ENCODE measurements at regions not wholly inside any gene's neighbourhood (a gene's known extent, or its start where the extent isn't known, plus 50 kb on each side); places are given as distances from the start of the nearest gene placed in this dataset.
"Not testable (repeated sequence)": the region's sequence is repeated elsewhere in the genome, so short reads cannot be mapped to it uniquely, and the experiment has no call there.

DNA sequence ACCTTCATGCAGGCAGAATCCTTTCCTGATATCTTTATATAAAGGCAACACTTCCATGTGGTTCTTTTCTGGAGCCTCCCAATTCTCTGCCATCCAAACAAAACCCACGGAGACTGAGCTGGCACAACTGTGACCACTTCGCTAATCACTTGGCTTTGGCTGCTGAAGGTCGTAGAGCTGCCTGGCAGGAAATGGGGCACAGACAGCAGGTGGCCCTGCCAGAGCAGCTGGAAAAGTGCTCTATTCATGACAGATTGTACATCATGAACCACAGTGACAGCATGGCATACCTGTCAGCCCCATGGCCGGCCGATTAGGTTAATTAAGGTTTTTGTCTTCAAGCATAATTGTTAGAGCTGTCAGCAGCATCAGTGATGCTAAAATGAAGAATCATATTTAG lies 141.9 kb upstream of the ANKRD55 start:
- ChIA-PET CTCF (no interaction called here), POLR2A (no interaction called here)
- no peaks in the 10 kb centered on the region for H3K27me3 Mint-ChIP-seq
- no peak overlapping the region for H3K27ac Mint-ChIP-seq
- peaks cover 20% of the 10 kb centered on the region for H3K9me3 Mint-ChIP-seq
- no peak for DNase-seq
- peaks cover 2% of the 10 kb centered on the region for H3K36me3 Mint-ChIP-seq (ENCODE audit: low read depth)
- H3K4me3 Mint-ChIP-seq = no peak overlapping the region
- no peaks in the 10 kb centered on the region for H3K4me1 Mint-ChIP-seq

DNA sequence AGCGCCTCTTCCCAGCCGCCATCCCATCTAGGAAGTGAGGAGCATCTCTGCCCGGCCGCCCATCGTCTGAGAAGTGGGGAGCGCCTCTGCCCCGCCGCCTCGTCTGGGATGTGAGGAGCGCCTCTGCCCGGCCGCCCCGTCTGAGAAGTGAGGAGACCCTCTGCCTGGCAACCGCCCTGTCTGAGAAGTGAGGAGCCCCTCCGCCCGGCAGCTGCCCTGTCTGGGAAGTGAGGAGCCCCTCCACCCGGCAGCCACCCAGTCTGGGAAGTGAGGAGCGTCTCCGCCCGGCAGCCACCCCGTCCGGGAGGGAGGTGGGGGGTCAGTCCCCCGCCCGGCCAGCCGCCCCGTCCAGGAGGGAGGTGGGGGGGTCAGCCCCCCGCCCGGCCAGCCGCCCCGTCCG lies 139.4 kb upstream of the ANKRD55 start:
- POLR2A ChIA-PET; CTCF ChIA-PET; DNase-seq; H3K27me3 Mint-ChIP-seq; H3K4me3 Mint-ChIP-seq; H3K36me3 Mint-ChIP-seq (ENCODE audit: low read depth); H3K4me1 Mint-ChIP-seq; H3K27ac Mint-ChIP-seq: not testable (repeated sequence)
- peaks cover 19% of the 10 kb centered on the region for H3K9me3 Mint-ChIP-seq

DNA sequence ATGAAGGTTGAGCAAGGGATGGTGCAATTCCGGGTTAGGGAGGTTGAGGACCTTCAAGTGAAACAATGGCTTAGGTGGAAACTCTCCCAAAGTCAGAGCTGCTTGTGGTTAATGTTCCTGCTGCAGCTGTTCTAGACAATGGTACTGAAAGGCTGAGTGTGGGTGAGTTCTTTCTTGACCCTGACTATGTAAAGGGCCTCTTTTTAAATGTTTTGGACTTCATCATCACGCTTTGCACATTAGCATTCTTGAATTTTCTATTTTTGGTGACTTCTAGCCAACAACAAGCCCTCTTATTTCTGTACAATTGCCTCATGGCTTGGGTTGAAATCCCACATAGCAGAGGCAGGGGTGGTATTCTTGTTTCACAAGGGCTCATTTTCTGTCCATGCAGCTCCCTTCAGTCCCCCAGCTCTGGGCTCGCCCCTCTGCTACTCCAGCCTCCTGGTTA lies 136.3 kb upstream of the ANKRD55 start:
- Mint-ChIP-seq H3K9me3 (peaks cover 5% of the 10 kb centered on the region), H3K4me3 (no peak overlapping the region), H3K27ac (no peak overlapping the region), H3K27me3 (no peaks in the 10 kb centered on the region), H3K4me1 (no peaks in the 10 kb centered on the region), H3K36me3 (ENCODE audit: low read depth) (no peaks in the 10 kb centered on the region)
- DNase-seq = no peak
- POLR2A ChIA-PET = no interaction called here
- CTCF ChIA-PET = no interaction called here

DNA sequence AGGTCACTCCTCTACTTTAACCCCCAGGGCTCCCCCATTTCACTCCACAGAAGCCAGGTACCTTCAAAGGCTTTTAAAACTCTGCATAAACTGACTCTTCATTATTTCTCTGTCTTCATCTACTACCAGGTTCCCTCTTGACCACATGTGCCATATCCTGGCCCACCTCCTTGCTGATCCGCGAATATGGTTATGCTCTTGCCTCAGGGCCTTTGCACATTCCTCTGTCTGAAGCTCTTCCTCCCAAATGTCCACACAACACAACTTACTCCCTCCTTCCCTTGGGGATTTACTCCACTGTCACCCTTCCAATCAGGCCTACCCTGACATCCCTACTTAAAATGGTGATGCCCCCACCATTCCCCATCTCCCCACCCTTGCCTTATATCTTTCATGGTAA lies 134.6 kb upstream of the ANKRD55 start:
- H3K27me3 Mint-ChIP-seq = no peaks in the 10 kb centered on the region

DNA sequence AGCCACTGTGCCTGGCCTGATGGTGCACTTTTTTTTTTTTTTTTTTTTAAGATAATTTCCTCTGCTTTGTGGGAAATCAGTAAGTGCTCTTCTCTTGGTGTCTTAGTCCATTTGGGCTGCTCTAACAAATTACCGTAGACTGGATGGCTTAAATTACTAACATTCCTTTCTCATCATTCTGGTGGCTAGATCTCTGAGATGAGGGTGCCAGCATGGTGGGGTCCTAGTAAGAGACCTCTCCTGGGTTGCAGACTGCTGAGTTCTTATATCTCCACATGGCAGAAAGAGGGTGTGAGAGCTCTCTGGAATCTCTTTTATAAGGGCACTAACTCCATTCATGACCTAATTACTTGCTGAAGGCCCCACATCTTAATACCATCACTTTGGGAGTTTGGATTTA lies 133.9 kb upstream of the ANKRD55 start:
- H3K4me3 Mint-ChIP-seq = no peak overlapping the region
- no peaks in the 10 kb centered on the region for H3K27me3 Mint-ChIP-seq
- H3K4me1 Mint-ChIP-seq = no peaks in the 10 kb centered on the region
- H3K27ac Mint-ChIP-seq = no peak overlapping the region
- ChIA-PET CTCF (interaction anchor here (0.7 kb wide), 1 partner anchor 668 kb away, joined by 3 read pairs; no protein-coding TSS in a partner anchor), POLR2A (no interaction called here)
- peaks cover 4% of the 10 kb centered on the region for H3K9me3 Mint-ChIP-seq
- DNase-seq = no peak
- peaks cover 4% of the 10 kb centered on the region for H3K36me3 Mint-ChIP-seq (ENCODE audit: low read depth)

More for the DNA sequence above, 134.6 kb upstream of the ANKRD55 start:
- H3K4me3 Mint-ChIP-seq = no peak overlapping the region
- POLR2A ChIA-PET = no interaction called here
- H3K36me3 Mint-ChIP-seq (ENCODE audit: low read depth) = peaks cover 2% of the 10 kb centered on the region
- no peak overlapping the region for H3K27ac Mint-ChIP-seq
- CTCF ChIA-PET = no interaction called here
- no peak for DNase-seq
- peaks cover 4% of the 10 kb centered on the region for H3K9me3 Mint-ChIP-seq
- no peaks in the 10 kb centered on the region for H3K4me1 Mint-ChIP-seq

DNA sequence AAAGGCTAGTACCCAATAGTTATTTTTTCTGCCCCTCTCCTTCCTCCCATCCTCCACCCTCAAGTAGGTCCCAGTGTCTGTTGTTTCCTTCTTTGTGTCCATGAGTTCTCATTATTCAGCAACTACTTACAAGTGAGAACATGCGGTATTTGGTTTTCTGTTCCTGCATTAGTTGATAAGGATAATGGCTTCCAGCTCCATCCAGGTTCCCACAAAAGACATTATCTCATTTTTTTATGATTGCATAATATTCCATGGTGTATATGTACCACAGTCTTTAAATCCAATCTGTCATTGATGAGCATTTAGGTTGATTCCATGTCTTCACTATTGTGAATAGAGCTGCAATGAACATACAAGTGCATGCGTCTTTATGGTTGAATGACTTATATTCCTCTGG lies 128.3 kb upstream of the ANKRD55 start:
- Mint-ChIP-seq H3K27me3 (no peaks in the 10 kb centered on the region), H3K4me1 (no peaks in the 10 kb centered on the region), H3K36me3 (ENCODE audit: low read depth) (peaks cover 5% of the 10 kb centered on the region), H3K9me3 (peaks cover 10% of the 10 kb centered on the region), H3K27ac (no peak overlapping the region), H3K4me3 (no peak overlapping the region)
- ChIA-PET CTCF (interaction anchor here (0.8 to 1.2 kb wide), 2 partner anchors 9 to 51 kb away, joined by 3 read pairs; no protein-coding TSS in a partner anchor), POLR2A (no interaction called here)
- no peak for DNase-seq

DNA sequence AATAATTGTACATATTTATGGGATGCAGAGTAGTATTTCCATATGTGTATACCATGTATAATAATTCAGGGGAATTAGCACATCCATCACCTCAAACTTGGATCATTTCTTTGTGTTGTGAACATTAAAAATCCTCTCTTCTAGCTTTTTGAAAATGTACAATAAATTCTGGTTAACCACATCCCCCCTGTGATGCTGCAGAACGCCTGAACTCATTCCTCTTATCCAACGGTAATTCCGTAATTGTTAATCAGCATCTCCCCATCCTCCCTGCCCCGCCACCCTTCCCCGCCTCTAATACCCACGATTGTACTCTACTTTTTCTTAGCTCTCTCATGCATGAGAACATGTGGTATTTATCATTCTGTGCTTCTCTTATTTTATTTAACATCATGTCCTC lies 127.7 kb upstream of the ANKRD55 start:
- Mint-ChIP-seq H3K27ac (no peak overlapping the region), H3K9me3 (peaks cover 11% of the 10 kb centered on the region), H3K36me3 (ENCODE audit: low read depth) (peaks cover 5% of the 10 kb centered on the region), H3K4me1 (no peaks in the 10 kb centered on the region), H3K27me3 (no peaks in the 10 kb centered on the region), H3K4me3 (no peak overlapping the region)
- DNase-seq = no peak
- ChIA-PET CTCF (interaction anchor here (0.8 to 1.2 kb wide), 2 partner anchors 9 to 52 kb away, joined by 3 read pairs; no protein-coding TSS in a partner anchor), POLR2A (no interaction called here)

DNA sequence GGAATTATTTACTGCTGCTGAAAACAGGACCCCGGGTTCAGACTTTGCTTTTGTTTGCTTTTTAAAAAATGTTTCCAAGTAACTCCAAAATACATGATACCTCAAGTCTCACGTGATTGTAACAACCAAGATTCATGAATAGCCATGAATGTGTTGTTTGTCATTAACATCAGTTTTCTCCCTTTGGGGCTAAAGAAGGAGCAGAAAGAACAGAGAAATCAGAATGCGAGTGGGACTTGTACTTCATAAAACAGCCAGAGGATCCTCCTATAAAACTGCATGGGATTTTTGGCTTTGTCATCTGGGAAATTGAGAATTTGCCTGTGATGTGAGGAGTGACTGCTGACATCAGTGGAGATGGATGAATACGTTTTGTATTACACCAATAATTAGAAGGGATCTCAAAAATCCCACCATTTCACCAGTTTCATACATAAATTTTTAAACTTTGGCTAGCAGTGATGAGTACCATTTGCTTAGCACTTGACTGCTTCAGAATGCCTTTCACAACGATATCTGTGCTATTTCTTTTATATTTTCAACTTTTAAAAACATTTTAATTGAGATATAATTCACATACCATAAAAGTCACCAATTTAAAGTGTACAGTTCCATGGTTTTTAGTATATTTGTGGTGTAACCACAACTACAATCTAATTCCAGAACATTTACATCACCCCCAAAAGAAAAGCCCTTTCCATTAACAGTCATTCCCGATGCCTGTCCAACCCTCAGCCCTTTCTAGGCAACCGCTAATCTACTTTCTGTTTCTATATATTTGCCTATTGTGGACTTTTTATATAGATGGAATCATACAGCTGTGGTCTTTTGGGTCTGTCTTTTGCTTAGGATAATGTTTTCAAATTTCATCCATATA lies 126.9 kb upstream of the ANKRD55 start:
- no peaks in the 10 kb centered on the region for H3K27me3 Mint-ChIP-seq
- ChIA-PET POLR2A (no interaction called here), CTCF (interaction anchor here (1.2 kb wide), 1 partner anchor 10 kb away, joined by 3 read pairs; no protein-coding TSS in a partner anchor)
- H3K4me1 Mint-ChIP-seq = no peaks in the 10 kb centered on the region
- H3K27ac Mint-ChIP-seq = no peak overlapping the region
- no peak overlapping the region for H3K4me3 Mint-ChIP-seq
- H3K36me3 Mint-ChIP-seq (ENCODE audit: low read depth) = peaks cover 5% of the 10 kb centered on the region
- no peak for DNase-seq
- H3K9me3 Mint-ChIP-seq = peaks cover 12% of the 10 kb centered on the region

DNA sequence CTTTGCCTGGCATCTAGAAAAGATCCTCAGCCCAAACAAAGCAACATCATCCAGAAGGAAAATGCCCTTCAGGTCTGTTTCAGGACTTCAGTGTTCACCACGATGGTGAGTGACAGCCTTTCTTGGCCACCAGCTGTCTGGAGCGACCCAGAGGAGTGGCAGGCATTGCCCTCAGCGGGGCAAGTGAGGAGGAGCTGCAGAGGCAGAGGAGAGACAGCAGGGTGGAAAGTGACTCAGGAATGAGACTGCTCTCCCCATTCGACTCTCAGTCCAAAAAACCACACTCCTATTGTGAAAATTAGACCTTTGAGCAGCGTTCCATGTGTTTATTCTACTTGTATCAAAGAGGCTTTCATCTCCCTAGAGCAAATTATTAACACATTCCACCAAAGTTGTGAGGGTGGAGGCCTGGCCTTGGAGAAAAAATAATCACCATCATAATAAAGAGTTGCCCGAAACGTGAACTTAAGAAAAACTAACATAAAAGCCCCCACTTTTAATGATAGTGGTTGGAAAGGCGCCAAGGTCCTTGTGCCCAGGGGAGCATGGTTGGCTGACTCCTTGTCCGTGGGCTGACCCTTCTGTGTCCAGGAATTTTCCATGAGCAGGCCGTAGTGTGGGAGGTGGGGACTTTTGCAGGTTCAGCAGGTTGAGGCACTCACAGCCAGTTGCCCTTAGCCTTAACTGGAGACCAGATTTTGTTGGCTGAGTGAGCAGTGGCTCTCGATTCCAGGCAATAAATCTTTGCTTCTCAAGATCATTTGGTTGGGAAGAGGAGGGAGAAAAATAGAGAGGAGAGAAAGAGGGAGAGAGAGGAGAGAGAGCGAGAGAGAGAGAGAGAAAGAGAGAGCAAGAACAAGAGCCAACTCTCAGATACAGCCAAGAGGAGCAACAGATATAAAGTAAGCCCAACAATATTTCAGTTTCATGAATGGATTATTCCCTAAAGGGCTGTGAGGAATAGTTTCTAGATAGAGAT lies 125.9 kb upstream of the ANKRD55 start:
- Mint-ChIP-seq H3K27ac (no peak overlapping the region), H3K36me3 (ENCODE audit: low read depth) (peaks cover 5% of the 10 kb centered on the region), H3K4me1 (no peaks in the 10 kb centered on the region), H3K27me3 (no peaks in the 10 kb centered on the region), H3K4me3 (no peak overlapping the region), H3K9me3 (peaks cover 10% of the 10 kb centered on the region)
- POLR2A ChIA-PET = no interaction called here
- no peak for DNase-seq
- CTCF ChIA-PET = no interaction called here

DNA sequence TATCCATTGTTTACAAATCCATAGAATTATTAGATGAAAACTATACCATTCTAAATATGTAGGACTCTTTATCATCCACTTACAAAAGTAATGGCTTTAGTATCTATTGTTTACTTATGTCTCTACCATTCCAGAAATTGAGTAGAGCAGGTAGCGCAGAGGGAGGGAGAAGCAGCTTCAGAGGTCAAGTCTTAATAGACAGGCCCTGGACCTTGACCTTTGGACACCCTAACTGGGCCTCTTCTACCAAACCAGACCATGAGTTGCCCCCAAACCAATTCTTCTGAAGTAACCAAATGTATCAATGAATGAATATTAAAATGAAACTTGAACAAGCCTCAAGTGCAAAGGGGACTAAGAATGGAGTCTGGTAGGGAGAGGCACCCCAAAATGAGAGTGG lies 124.9 kb upstream of the ANKRD55 start:
- no peak for DNase-seq
- CTCF ChIA-PET = no interaction called here
- POLR2A ChIA-PET = no interaction called here
- Mint-ChIP-seq H3K27me3 (no peaks in the 10 kb centered on the region), H3K36me3 (ENCODE audit: low read depth) (peaks cover 5% of the 10 kb centered on the region), H3K4me3 (no peak overlapping the region), H3K27ac (no peak overlapping the region), H3K9me3 (peaks cover 8% of the 10 kb centered on the region), H3K4me1 (no peaks in the 10 kb centered on the region)

DNA sequence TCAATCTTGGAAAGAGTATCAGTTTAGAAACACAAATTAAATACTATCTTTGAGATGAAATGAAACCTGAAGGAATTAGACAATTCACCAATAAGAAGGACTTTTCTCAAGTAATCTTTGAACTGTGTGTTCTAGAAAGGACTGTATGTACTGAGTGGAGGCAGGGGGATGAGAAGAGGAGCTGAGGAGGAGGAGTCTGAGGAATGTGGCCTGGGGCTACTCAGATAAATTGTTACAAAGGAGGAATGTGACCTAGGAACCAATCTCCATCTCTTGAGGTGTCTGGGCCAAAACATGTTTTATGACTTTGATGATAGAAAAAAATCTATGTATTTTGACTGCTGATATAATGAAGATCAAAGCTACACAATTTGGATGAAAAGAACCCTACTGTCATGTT lies 124.3 kb upstream of the ANKRD55 start:
- H3K36me3 Mint-ChIP-seq (ENCODE audit: low read depth) = peaks cover 1% of the 10 kb centered on the region
- ChIA-PET POLR2A (no interaction called here), CTCF (no interaction called here)

DNA sequence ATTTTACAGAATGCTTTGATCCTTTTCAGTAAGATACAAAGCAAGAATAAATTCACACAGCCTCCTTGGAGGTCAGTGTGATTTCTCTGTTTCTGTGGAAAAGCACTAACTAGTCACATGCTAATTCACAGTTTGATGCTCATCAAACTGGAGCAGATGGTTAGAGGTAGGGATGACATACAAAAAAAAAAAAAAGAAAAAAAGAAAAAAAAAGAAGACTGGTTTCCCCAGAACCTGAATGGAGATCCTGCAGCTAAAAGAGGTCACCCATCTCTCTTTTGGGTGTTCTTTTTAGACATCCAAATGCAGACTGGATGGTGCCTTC lies 123.7 kb upstream of the ANKRD55 start:
- Mint-ChIP-seq H3K27ac (no peak overlapping the region), H3K4me1 (no peaks in the 10 kb centered on the region), H3K27me3 (no peaks in the 10 kb centered on the region), H3K4me3 (no peak overlapping the region), H3K36me3 (ENCODE audit: low read depth) (peaks cover 1% of the 10 kb centered on the region), H3K9me3 (peaks cover 8% of the 10 kb centered on the region)
- ChIA-PET CTCF (no interaction called here), POLR2A (no interaction called here)
- no peak for DNase-seq

More for the DNA sequence above, 124.3 kb upstream of the ANKRD55 start:
- Mint-ChIP-seq H3K27me3 (no peaks in the 10 kb centered on the region), H3K9me3 (peaks cover 8% of the 10 kb centered on the region), H3K4me1 (no peaks in the 10 kb centered on the region), H3K27ac (no peak overlapping the region), H3K4me3 (no peak overlapping the region)
- DNase-seq = no peak

DNA sequence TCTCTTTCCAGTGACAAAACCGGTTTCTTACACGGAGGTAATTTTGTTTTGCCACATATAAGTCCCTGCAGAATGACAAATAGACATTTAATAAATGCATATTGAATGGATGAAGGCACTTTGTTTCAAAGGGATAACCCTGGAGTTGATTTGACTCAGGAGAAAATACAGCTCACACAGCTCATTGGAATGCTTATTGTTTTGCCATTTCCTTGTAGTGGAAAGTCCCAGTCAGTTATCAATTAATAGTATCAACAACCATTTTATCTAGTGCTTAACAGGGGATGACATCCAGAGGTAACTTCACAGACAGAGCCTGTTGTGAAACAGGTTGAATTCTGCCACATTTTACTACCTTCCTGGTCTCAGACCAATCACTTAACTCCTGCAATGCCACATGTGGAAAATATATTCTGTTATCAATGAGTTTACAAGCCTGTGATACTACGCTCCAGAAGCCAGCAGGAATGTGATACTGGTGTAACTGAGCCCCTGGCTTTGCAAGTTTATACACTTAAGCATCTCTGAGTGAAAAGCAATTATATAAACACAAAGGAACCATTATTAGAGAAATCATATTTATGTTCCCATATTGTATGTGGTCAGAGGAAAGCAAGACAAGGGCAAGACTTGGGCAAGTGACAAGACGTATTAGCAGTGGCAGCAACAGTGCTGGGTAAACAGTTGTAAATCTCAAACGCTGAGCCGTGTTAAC lies 123.1 kb upstream of the ANKRD55 start:
- H3K36me3 Mint-ChIP-seq (ENCODE audit: low read depth) = peaks cover 1% of the 10 kb centered on the region
- H3K4me1 Mint-ChIP-seq = no peaks in the 10 kb centered on the region
- no peaks in the 10 kb centered on the region for H3K27me3 Mint-ChIP-seq
- DNase-seq = no peak
- no peak overlapping the region for H3K27ac Mint-ChIP-seq
- CTCF ChIA-PET = interaction anchor here (1.1 kb wide), 1 partner anchor 38 kb away, joined by 4 read pairs; no protein-coding TSS in a partner anchor
- POLR2A ChIA-PET = no interaction called here
- H3K9me3 Mint-ChIP-seq = peaks cover 7% of the 10 kb centered on the region
- H3K4me3 Mint-ChIP-seq = no peak overlapping the region

Measured in activated CD4-positive, alpha-beta T cell treated with anti-CD3 and anti-CD28 coated beads, Interleukin-2, amount 10 ng/mL, durations not matched to agents 7 days and 5 days (primary cell).